Retinal pigment epithelial cell (primary cell): ENCODE measurements at regions not wholly inside any gene's neighbourhood (a gene's known extent, or its start where the extent isn't known, plus 50 kb on each side); places are given as distances from the start of the nearest gene placed in this dataset.

Experiments used
- DNase-seq: peaks from one replicate; pipeline ENCODE4 v3.0.0-alpha.2; 2010; ENCODE audit warnings: low read depth
- H3K4me3 ChIP-seq: 2 replicates; pipeline ENCODE4 v1.5.1; 2011; ENCODE audit warnings: mild to moderate bottlenecking, low read length, control low read depth, moderate library complexity
- TF ChIP-seq, protein P1 (sequence below): conservative IDR thresholded peaks from 2 replicates; pipeline ENCODE4 v1.5.1; 2011; ENCODE audit warnings: low read depth, low read length, control low read depth, inconsistent platforms

DNA sequence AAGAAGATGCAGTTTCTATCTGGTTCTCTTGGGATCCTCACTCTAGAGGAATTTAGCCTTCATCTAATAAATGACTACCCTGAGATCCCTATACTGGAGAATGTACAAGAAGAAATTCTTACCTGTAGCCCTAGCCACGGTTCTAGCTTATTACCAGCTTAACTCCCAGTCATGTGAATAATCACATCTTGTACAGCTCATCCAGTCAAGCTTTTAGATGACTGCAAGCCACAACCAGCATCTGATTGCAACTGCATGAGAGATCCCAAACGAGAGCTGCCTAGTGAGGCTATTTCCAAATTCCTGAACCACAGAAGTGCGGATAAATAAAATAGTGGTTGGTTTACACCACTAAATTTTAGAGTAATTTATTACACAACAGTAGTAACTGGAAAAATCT lies 196.0 kb upstream of the CPHXL start:
- DNase-seq, result no peak
- TF ChIP-seq, protein P1, sequence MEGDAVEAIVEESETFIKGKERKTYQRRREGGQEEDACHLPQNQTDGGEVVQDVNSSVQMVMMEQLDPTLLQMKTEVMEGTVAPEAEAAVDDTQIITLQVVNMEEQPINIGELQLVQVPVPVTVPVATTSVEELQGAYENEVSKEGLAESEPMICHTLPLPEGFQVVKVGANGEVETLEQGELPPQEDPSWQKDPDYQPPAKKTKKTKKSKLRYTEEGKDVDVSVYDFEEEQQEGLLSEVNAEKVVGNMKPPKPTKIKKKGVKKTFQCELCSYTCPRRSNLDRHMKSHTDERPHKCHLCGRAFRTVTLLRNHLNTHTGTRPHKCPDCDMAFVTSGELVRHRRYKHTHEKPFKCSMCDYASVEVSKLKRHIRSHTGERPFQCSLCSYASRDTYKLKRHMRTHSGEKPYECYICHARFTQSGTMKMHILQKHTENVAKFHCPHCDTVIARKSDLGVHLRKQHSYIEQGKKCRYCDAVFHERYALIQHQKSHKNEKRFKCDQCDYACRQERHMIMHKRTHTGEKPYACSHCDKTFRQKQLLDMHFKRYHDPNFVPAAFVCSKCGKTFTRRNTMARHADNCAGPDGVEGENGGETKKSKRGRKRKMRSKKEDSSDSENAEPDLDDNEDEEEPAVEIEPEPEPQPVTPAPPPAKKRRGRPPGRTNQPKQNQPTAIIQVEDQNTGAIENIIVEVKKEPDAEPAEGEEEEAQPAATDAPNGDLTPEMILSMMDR, result no peak
- H3K4me3 ChIP-seq, result no peak overlapping the region

DNA sequence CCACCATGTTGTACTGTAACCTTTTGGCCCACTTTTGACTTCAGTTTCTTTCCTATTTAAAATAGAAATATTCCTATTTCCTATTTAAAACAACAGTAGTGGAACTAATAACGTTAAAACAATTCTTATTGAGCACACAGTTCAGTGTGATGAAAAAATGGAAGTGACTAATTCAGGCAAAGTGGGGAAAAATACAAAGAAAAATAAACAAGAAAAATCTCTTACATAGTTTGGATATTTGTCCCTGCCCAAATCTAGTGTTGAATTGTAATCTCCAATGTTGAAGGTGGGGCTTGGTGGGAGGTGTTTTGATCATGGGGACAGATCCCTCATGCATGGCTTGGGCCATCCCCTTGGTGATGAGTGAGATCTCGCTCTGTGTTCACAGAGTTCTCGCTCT lies 198.1 kb upstream of the CPHXL start:
- DNase-seq, result no peak
- TF ChIP-seq, protein P1, result no peak
- H3K4me3 ChIP-seq, result no peak overlapping the region

DNA sequence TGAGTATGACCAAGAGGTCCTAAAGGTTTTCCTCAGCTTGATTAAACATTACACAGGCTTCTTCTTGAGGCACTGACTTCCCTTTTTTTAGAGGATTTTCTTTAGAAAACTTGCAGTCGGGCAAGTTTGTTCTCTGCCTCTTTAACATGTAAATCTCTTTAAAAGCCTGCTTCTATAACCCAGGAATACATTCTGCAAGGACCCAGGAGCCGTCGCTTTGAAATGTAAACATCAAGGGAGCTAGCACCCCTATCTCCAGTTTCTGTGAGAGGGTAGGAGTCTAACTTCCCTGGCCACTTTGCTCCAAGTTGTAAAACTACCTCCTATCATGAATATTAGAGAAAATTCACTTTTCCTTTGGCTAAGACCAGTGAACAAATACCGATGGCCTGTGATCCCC lies 201.5 kb upstream of the CPHXL start:
- TF ChIP-seq, protein P1, result no peak
- H3K4me3 ChIP-seq, result no peak overlapping the region

DNA sequence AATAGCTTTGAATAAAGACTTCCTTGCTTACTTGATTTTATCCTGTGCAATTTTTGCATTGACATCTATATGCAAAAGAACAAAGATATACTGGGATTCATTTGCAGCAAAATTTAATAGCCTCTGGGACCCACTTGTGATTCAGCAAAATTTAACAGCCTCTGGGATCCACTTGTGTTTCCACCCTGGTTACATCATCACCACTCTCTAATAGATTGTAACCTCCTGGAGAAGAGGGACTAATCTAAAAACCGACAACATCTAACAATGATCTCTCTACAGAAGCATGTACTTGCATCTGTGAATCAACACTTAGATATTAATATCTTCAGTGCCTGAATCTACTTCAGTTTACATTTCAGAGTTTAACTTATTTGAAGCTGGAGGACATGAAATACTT lies 202.0 kb upstream of the CPHXL start:
- DNase-seq, result no peak
- TF ChIP-seq, protein P1, result no peak
- H3K4me3 ChIP-seq, result no peak overlapping the region

More for the DNA sequence above, 201.5 kb upstream of the CPHXL start:
- DNase-seq, result no peak

DNA sequence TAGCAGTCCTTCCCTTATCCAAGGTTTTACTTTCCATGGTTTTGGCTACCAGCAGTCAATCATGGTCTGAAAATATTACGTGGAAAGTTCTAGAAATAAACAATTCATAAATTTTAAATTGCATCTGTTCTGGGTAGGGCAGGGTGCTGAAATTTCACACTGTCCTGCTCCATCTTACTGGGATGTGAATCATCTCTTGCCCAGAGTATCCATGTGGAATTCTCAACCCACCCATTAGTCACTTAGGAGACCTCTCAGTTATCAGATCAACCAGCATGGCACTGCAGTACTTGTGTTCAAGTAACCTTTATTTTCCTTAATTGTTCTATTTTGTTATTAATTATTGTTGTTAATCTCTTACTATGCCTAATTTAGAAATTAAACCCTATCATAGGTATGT lies 202.8 kb upstream of the CPHXL start:
- no peak overlapping the region for H3K4me3 ChIP-seq
- TF ChIP-seq, protein P1, result no peak
- no peak for DNase-seq

DNA sequence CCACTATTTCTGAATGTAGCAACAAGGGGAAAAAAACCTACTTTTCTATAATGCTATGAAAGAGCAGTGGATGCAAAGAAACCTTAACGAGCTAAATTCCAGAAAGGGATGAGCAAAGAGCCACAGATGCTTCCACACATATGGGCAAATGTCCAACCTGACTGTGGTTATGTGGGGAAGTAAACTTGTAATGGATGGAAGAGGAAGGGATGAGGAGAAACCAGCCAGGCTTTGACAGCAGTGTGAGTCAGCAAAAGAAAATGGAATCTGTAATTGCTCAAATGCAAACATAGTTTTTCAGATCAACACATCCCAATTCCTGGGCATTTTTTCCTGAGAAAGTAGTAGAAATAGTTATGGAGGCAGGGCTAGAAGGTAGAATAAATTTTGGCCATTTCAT lies 204.8 kb upstream of the CPHXL start:
- no peak overlapping the region for H3K4me3 ChIP-seq
- no peak for DNase-seq
- TF ChIP-seq, protein P1, result no peak

DNA sequence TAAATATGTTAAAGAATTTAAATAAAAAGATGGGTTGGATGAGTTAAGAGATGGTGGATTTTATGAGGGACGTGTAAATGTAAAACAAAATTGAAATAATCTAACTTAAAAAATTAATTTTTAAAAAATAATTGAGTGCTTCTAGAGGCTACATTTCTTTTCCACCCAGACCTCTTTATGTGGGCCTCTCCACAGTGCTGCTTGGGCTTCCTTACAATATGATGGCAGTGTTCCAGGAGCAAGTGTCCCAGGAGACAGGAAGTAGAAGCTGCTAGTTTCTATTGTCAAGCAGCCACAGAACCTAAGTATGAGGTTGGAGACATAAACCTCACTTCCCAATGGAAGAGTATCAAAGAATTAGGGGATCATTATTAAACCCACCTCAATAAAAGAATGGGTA lies 205.7 kb upstream of the CPHXL start:
- H3K4me3 ChIP-seq, result no peak overlapping the region
- TF ChIP-seq, protein P1, result no peak
- DNase-seq, result no peak
